Renal cortical epithelial cell (primary cell): ENCODE measurements at regions not wholly inside any gene's neighbourhood (a gene's known extent, or its start where the extent isn't known, plus 50 kb on each side); places are given as distances from the start of the nearest gene placed in this dataset.
"Not testable (repeated sequence)": the region's sequence is repeated elsewhere in the genome, so short reads cannot be mapped to it uniquely, and the experiment has no call there.

ENCODE experiments used
- DNase-seq: peaks from one replicate; pipeline ENCODE4 v3.0.0-alpha.2; 2011; ENCODE audit warnings: low read depth

GRCh38 chr4:186979961-186980745 lies 256.5 kb upstream of the FAT1 start:
- DNase-seq, result peak; percentile 38

GRCh38 chr4:186981161-186981560 lies 257.5 kb upstream of the FAT1 start:
- no peak for DNase-seq

- DNase-seq, result no peak
Measured at GRCh38 chr4:186982160-186982559, 258.5 kb upstream of the FAT1 start.

GRCh38 chr4:186984105-186984644 lies 260.5 kb upstream of the FAT1 start:
- no peak for DNase-seq

- no peak for DNase-seq
Measured at GRCh38 chr4:186999686-187000085, 276.0 kb upstream of the FAT1 start.

- DNase-seq, result no peak
Measured at GRCh38 chr4:187000281-187000680, 276.6 kb upstream of the FAT1 start.

- not testable (repeated sequence) for DNase-seq
Measured at GRCh38 chr4:187002133-187002532, 278.5 kb upstream of the FAT1 start.

- no peak for DNase-seq
Measured at GRCh38 chr4:187004628-187005027, 281.0 kb upstream of the FAT1 start.

GRCh38 chr4:187006189-187006618 lies 282.5 kb upstream of the FAT1 start:
- peak; percentile 83 for DNase-seq

- no peak for DNase-seq
Measured at GRCh38 chr4:187010052-187010451, 286.4 kb upstream of the FAT1 start.

GRCh38 chr4:187016101-187016500 lies 292.4 kb upstream of the FAT1 start:
- no peak for DNase-seq

GRCh38 chr4:187017147-187017546 lies 293.5 kb upstream of the FAT1 start:
- DNase-seq, result no peak

GRCh38 chr4:187019896-187020295 lies 296.2 kb upstream of the FAT1 start:
- DNase-seq, result no peak

- DNase-seq, result no peak
Measured at GRCh38 chr4:187020676-187021075, 297.0 kb upstream of the FAT1 start.

GRCh38 chr4:187021436-187022205 lies 298.0 kb upstream of the FAT1 start:
- no peak for DNase-seq

- DNase-seq, result peak; percentile 22
Measured at GRCh38 chr4:187027272-187027671, 303.6 kb upstream of the FAT1 start.

GRCh38 chr4:187042251-187042650 lies 318.6 kb upstream of the FAT1 start:
- no peak for DNase-seq

GRCh38 chr4:187046471-187046870 lies 322.8 kb upstream of the FAT1 start:
- DNase-seq, result no peak

GRCh38 chr4:187059021-187059420 lies 335.4 kb upstream of the FAT1 start:
- peak; percentile 38 for DNase-seq

- no peak for DNase-seq
Measured at GRCh38 chr4:187059895-187060294, 336.2 kb upstream of the FAT1 start.

- DNase-seq, result no peak
Measured at GRCh38 chr4:187060551-187060950, 336.9 kb upstream of the FAT1 start.

- DNase-seq, result no peak
Measured at GRCh38 chr4:187063251-187063650, 339.6 kb upstream of the FAT1 start.

GRCh38 chr4:187064033-187064432 lies 340.4 kb upstream of the FAT1 start:
- DNase-seq, result no peak
